CD4-positive, CD25-positive, alpha-beta regulatory T cell (primary cell): ENCODE measurements at regions not wholly inside any gene's neighbourhood (a gene's known extent, or its start where the extent isn't known, plus 50 kb on each side); places are given as distances from the start of the nearest gene placed in this dataset.

Experiments
- ATAC-seq, 2 donors: fragments of 150-1000 bp; cut with Tn5 transposase; one replicate each; pipeline ENCODE4 v1.10.0; 2021; ENCODE audit warnings: low read depth in 2 of 2, moderate number of reproducible peaks in 2 of 2, moderate library complexity in 1 of 2
- DNase-seq, 3 donors: peaks; one replicate each; pipeline versions ENCODE4 v3.0.0 to v3.0.0-alpha.2; 2012 to 2022; ENCODE audit warnings: mixed read lengths in 1 of 3
- H3K27ac ChIP-seq: one replicate; pipeline ENCODE4 v1.7.0; 2013; ENCODE audit warnings: mild to moderate bottlenecking, low read length; ENCODE audit not compliant: insufficient read depth, poor library complexity, severe bottlenecking
- H3K27me3 ChIP-seq: one replicate; pipeline ENCODE4 v1.7.0; 2013; ENCODE audit warnings: low read length; ENCODE audit not compliant: control insufficient read depth, insufficient read depth
- H3K36me3 ChIP-seq: one replicate; pipeline ENCODE4 v1.7.0; 2013; ENCODE audit warnings: mild to moderate bottlenecking, low read length, moderate library complexity; ENCODE audit not compliant: control insufficient read depth, insufficient read depth
- H3K4me1 ChIP-seq: 2 replicates; pipeline ENCODE4 v1.7.0; 2013; ENCODE audit warnings: mild to moderate bottlenecking, low read length; ENCODE audit not compliant: insufficient read depth, control insufficient read depth, poor library complexity, severe bottlenecking
- H3K4me3 ChIP-seq: one replicate; pipeline ENCODE4 v1.7.0; 2013; ENCODE audit warnings: low read depth, mild to moderate bottlenecking, low read length, moderate library complexity
- H3K9me3 ChIP-seq, 2 experiments: 1 replicate in 1 of 2; 2 replicates in 1 of 2; pipeline ENCODE4 v1.7.0; 2013; ENCODE audit warnings: low read length in 2 of 2, mild to moderate bottlenecking in 1 of 2, moderate library complexity in 1 of 2; ENCODE audit not compliant: control insufficient read depth in 2 of 2
- H3K27ac Mint-ChIP-seq, 3 donors: one replicate each; pipeline ENCODE4 v1.8.0; 2020 to 2022; ENCODE audit warnings: mild to moderate bottlenecking in 3 of 3, mixed read lengths in 3 of 3, moderate library complexity in 2 of 3
- H3K27me3 Mint-ChIP-seq: one replicate; pipeline ENCODE4 v1.8.0; 2022; ENCODE audit warnings: mild to moderate bottlenecking, mixed read lengths
- H3K36me3 Mint-ChIP-seq: one replicate; pipeline ENCODE4 v1.8.0; 2020; ENCODE audit warnings: mixed read lengths
- H3K4me1 Mint-ChIP-seq, 4 donors: one replicate each; pipeline ENCODE4 v1.8.0; 2020 to 2022; ENCODE audit warnings: mixed read lengths in 4 of 4, mild to moderate bottlenecking in 1 of 4
- H3K4me3 Mint-ChIP-seq, 4 donors: one replicate each; pipeline ENCODE4 v1.8.0; 2020 to 2022; ENCODE audit warnings: mild to moderate bottlenecking in 4 of 4, mixed read lengths in 4 of 4, moderate library complexity in 3 of 4
- H3K9me3 Mint-ChIP-seq, 7 donors: one replicate each; pipeline ENCODE4 v1.8.0; 2020 to 2022; ENCODE audit warnings: mixed read lengths in 7 of 7, mild to moderate bottlenecking in 3 of 7, moderate library complexity in 2 of 7

DNA sequence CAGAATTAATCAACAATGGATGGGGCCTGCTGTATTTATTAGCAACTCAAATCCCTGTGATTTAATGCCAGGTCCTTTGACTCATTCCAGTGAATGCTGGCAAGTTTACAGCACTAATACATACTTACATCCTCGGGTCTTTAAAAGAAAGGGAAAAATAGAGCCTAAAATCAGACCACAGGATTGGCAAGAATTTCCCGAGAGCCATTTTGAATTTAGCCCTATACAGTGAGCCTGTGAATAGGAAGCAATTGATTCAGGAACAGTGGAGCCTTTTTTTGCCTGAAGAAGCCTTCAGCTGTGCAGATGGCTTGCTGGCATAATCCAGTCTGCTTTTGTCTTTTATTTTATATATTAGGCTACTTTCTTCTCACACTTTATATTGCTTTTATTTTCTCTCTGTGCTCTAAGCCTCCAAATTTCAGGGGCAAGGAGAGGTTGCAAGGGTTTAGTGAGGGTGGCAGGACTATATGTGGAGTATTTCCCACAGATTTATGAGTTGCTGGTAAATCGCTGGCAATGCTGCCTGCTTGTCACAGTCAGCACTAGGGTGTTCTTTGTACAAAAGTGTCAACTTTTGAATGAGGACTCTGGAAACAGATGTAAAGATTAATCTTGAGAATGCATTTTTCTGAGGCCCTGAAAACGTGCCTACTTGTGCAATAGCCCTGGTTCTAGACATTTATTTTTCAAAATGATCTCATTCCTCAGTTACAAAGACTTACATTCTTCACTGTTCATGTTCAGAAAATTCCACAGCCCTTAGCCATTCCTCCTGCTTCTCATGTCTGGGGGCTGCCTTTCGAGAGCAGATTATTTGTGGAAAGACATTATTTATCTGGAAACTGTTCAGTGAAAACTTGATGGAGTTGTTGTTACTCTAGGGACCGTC is 303.5 kb downstream of the SPRY1 start:
- H3K36me3 ChIP-seq: no peaks in the 10 kb centered on the region
- no peak overlapping the region for H3K4me3 ChIP-seq
- Mint-ChIP-seq H3K27ac (no peak overlapping the region), H3K9me3 (peaks cover 0 to 6% (median 0%) of the 10 kb centered on the region in 7 donors), H3K4me3 (no peak overlapping the region), H3K27me3 (no peaks in the 10 kb centered on the region), H3K4me1 (no peaks in the 10 kb centered on the region), H3K36me3 (no peaks in the 10 kb centered on the region)
- H3K4me1 ChIP-seq: no peaks in the 10 kb centered on the region
- no peaks in the 10 kb centered on the region for H3K27me3 ChIP-seq
- no peak for ATAC-seq
- DNase-seq: no peak
- no peak overlapping the region for H3K27ac ChIP-seq
- H3K9me3 ChIP-seq: no peaks in the 10 kb centered on the region

DNA sequence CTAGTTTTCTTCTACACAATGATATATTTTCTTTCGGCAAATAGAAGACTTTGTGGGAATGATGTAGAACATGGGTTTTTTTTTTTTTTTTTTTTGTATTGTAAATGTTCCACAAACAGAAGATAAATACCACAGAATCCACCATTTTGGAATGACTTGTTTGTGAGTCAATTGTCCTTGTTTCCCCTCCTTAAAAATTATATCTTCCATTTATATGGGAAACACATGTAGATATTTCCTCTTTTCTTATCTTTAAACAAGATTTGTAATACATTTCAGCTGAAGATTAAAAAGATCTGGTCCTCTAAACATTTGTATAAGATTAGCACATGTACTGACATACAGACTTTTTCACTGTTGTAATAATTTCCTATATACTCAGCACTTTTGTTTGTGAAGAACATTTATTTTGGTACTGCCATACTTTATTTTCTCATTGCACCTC is 304.6 kb downstream of the SPRY1 start:
- Histone ChIP-seq H3K4me3 (no peak overlapping the region), H3K4me1 (no peaks in the 10 kb centered on the region), H3K27ac (no peak overlapping the region), H3K9me3 (no peaks in the 10 kb centered on the region), H3K36me3 (no peaks in the 10 kb centered on the region), H3K27me3 (no peaks in the 10 kb centered on the region)
- Mint-ChIP-seq H3K4me1 (no peaks in the 10 kb centered on the region), H3K9me3 (peaks cover 0 to 6% (median 0%) of the 10 kb centered on the region in 7 donors), H3K36me3 (no peaks in the 10 kb centered on the region), H3K4me3 (no peak overlapping the region), H3K27ac (no peak overlapping the region), H3K27me3 (no peaks in the 10 kb centered on the region)
- ATAC-seq (no peak), DNase-seq (no peak)

GRCh38 chr4:123705419-123705818 is 308.8 kb downstream of the SPRY1 start:
- no peak overlapping the region for H3K4me3 ChIP-seq
- Mint-ChIP-seq H3K4me1 (no peaks in the 10 kb centered on the region), H3K27me3 (no peaks in the 10 kb centered on the region), H3K36me3 (no peaks in the 10 kb centered on the region), H3K27ac (no peak overlapping the region), H3K4me3 (no peak overlapping the region), H3K9me3 (peaks cover 0 to 10% (median 3%) of the 10 kb centered on the region in 7 donors)
- peaks cover 0 to 2% of the 10 kb centered on the region in 2 experiments for H3K9me3 ChIP-seq
- H3K27ac ChIP-seq: no peak overlapping the region
- no peak for DNase-seq
- no peak for ATAC-seq
- no peaks in the 10 kb centered on the region for H3K27me3 ChIP-seq
- H3K4me1 ChIP-seq: no peaks in the 10 kb centered on the region
- H3K36me3 ChIP-seq: no peaks in the 10 kb centered on the region

DNA sequence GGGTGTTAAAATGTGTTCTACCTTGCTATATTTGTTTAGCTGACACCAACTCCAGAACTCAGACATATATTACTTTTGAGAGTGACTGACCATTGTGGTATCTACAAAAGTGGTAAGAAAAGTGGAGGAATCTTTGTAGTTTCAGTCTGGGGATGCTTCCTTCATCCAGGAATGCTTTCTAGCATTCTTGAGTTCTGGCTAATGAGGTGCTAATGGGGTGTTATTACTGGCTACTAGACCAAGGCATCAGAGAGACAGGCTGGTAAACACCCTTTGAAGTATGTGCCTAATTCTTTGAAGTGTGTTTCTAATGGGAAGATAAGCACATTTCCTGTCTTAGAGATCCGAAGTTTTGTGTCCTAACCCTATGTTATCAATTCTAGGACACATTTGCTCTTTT is 310.4 kb downstream of the SPRY1 start:
- DNase-seq (no peak), ATAC-seq (no peak)
- Mint-ChIP-seq H3K36me3 (no peaks in the 10 kb centered on the region), H3K27ac (no peak overlapping the region), H3K27me3 (no peaks in the 10 kb centered on the region), H3K4me3 (no peak overlapping the region), H3K9me3 (peaks cover 0 to 10% (median 2%) of the 10 kb centered on the region in 7 donors), H3K4me1 (no peaks in the 10 kb centered on the region)
- Histone ChIP-seq H3K9me3 (peaks cover 0 to 2% of the 10 kb centered on the region in 2 experiments), H3K4me3 (no peak overlapping the region), H3K27ac (no peak overlapping the region), H3K4me1 (no peaks in the 10 kb centered on the region), H3K36me3 (no peaks in the 10 kb centered on the region), H3K27me3 (no peaks in the 10 kb centered on the region)

- Mint-ChIP-seq H3K4me3 (no peak overlapping the region), H3K4me1 (peaks cover 0 to 5% (median 0%) of the 10 kb centered on the region in 4 donors), H3K9me3 (peaks cover 0 to 10% (median 3%) of the 10 kb centered on the region in 7 donors), H3K27me3 (no peaks in the 10 kb centered on the region), H3K27ac (no peak overlapping the region), H3K36me3 (no peaks in the 10 kb centered on the region)
- no peak overlapping the region for H3K27ac ChIP-seq
- H3K4me1 ChIP-seq: no peaks in the 10 kb centered on the region
- DNase-seq (no peak), ATAC-seq (no peak)
- H3K9me3 ChIP-seq: peaks cover 0 to 2% of the 10 kb centered on the region in 2 experiments
- H3K4me3 ChIP-seq: no peak overlapping the region
- H3K36me3 ChIP-seq: no peaks in the 10 kb centered on the region
- no peaks in the 10 kb centered on the region for H3K27me3 ChIP-seq
These were observed 312.3 kb downstream of the SPRY1 start for GRCh38 chr4:123708902-123709301.

DNA sequence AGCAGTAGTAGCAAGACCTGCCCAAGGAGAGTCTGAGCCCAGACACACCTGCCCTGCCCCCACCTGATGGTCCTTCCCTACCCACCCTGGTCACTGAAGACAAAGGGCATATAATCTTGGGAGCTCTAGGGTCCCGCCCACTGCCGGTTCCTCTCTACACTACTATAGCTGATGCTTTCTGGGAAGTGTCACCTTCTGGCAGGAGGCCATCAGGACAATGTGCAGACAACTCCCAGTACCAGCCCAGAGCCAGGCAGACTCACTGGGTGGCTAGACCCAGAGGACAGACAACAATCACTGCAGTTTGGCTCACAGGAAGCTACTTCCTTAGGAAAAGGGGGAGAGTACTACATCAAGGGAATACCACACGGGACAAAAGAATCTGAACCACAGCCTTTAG is 312.7 kb downstream of the SPRY1 start:
- no peak overlapping the region for H3K27ac ChIP-seq
- DNase-seq (no peak), ATAC-seq (no peak)
- H3K9me3 ChIP-seq: peaks cover 0 to 2% of the 10 kb centered on the region in 2 experiments
- peaks cover 0 to 12% (median 3%) of the 10 kb centered on the region in 7 donors for H3K9me3 Mint-ChIP-seq
- no peak overlapping the region for H3K27ac Mint-ChIP-seq
- no peak overlapping the region for H3K4me3 Mint-ChIP-seq
- H3K4me3 ChIP-seq: no peak overlapping the region
- H3K4me1 ChIP-seq: no peaks in the 10 kb centered on the region
- H3K27me3 ChIP-seq: no peaks in the 10 kb centered on the region
- peaks cover 0 to 5% (median 0%) of the 10 kb centered on the region in 4 donors for H3K4me1 Mint-ChIP-seq
- H3K36me3 Mint-ChIP-seq: no peaks in the 10 kb centered on the region
- H3K27me3 Mint-ChIP-seq: no peaks in the 10 kb centered on the region
- H3K36me3 ChIP-seq: no peaks in the 10 kb centered on the region

- H3K27ac Mint-ChIP-seq: no peak overlapping the region
- Histone ChIP-seq H3K36me3 (no peaks in the 10 kb centered on the region), H3K27me3 (no peaks in the 10 kb centered on the region), H3K27ac (no peak overlapping the region), H3K9me3 (no peaks in the 10 kb centered on the region), H3K4me3 (no peak overlapping the region), H3K4me1 (no peaks in the 10 kb centered on the region)
- ATAC-seq (no peak), DNase-seq (no peak)
- H3K27me3 Mint-ChIP-seq: no peaks in the 10 kb centered on the region
- H3K4me1 Mint-ChIP-seq: no peaks in the 10 kb centered on the region
- H3K36me3 Mint-ChIP-seq: no peaks in the 10 kb centered on the region
- no peak overlapping the region for H3K4me3 Mint-ChIP-seq
- H3K9me3 Mint-ChIP-seq: peaks cover 0 to 11% (median 7%) of the 10 kb centered on the region in 7 donors
These were observed 334.4 kb downstream of the SPRY1 start for GRCh38 chr4:123731035-123731434.

DNA sequence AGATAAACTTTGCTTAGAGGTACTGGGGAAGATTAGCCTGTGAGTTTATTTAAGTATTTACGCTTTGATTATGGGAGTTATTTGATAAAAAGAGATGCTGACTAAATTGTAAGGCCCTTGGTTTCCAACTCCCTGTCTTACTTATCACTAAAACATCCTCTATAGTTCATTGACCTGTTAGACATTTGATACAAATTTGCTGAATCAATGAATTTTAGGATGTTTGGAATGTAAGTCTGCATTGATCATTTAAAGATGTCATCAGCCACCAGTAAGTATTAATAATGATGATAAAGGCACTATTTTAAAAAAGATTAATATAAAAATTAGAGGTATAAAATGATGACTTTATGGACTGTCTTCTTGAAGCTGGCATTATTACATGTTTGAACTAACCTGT is 340.6 kb downstream of the SPRY1 start:
- H3K27ac Mint-ChIP-seq: no peak overlapping the region
- H3K36me3 ChIP-seq: no peaks in the 10 kb centered on the region
- no peaks in the 10 kb centered on the region for H3K27me3 ChIP-seq
- no peak overlapping the region for H3K4me3 ChIP-seq
- H3K4me1 ChIP-seq: no peaks in the 10 kb centered on the region
- H3K27me3 Mint-ChIP-seq: no peaks in the 10 kb centered on the region
- no peak for ATAC-seq
- H3K4me3 Mint-ChIP-seq: no peak overlapping the region
- H3K9me3 Mint-ChIP-seq: peaks cover 0 to 5% (median 3%) of the 10 kb centered on the region in 7 donors
- no peak overlapping the region for H3K27ac ChIP-seq
- H3K4me1 Mint-ChIP-seq: no peaks in the 10 kb centered on the region
- no peaks in the 10 kb centered on the region for H3K9me3 ChIP-seq
- DNase-seq: no peak
- H3K36me3 Mint-ChIP-seq: no peaks in the 10 kb centered on the region
